ENCODE measurements at regions not wholly inside any gene's neighbourhood (a gene's known extent, or its start where the extent isn't known, plus 50 kb on each side); places are given as distances from the start of the nearest gene placed in this dataset.
"Not testable (repeated sequence)": the region's sequence is repeated elsewhere in the genome, so short reads cannot be mapped to it uniquely, and the experiment has no call there.

DNA sequence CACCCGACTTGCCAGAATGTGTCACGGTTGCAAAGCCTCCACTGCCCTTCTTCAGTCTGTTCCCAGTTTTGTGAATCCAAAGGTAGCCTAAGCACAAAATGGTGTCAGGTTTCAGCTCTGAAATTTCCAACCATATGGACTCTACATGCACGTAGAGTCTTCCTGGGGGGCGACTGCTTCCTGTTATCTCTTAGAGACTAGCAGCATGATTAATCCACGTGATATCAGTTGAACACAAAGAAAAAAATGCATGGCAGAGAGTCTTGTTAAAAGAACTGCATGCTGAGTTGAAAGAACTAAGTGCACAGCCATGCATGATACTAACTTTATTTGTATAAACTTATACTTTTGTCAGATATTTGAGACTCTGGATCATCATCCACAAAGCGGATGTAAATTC lies 404.4 kb downstream of the SOCS6 start:
- no peak overlapping the region for H3K4me3 ChIP-seq (replicated peaks in 1 of 3; ENCODE audit: insufficient read depth in 1 of 3, low read depth in 2 of 3, low read length in 3 of 3)
- TF ChIP-seq, protein P1, sequence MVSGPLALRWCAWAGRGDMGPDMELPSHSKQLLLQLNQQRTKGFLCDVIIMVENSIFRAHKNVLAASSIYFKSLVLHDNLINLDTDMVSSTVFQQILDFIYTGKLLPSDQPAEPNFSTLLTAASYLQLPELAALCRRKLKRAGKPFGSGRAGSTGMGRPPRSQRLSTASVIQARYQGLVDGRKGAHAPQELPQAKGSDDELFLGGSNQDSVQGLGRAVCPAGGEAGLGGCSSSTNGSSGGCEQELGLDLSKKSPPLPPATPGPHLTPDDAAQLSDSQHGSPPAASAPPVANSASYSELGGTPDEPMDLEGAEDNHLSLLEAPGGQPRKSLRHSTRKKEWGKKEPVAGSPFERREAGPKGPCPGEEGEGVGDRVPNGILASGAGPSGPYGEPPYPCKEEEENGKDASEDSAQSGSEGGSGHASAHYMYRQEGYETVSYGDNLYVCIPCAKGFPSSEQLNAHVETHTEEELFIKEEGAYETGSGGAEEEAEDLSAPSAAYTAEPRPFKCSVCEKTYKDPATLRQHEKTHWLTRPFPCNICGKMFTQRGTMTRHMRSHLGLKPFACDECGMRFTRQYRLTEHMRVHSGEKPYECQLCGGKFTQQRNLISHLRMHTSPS (CRISPR knock-in tag; IDR thresholded peaks at IDR 0.05; ENCODE audit: low read depth): no peak
- TF ChIP-seq GABPA (IDR thresholded peaks at IDR 0.05; ENCODE audit: low read depth, low read length) (no peak), GABPA (CRISPR knock-in tag; IDR thresholded peaks at IDR 0.05; ENCODE audit: low read depth) (peak; percentile 28; the same call in 1 of the 2 replicates)
- no peaks in the 10 kb centered on the region for H3K79me2 ChIP-seq (ENCODE audit: insufficient read depth, low read length)
- ATAC-seq (no peak), DNase-seq (ENCODE audit: low spot score) (peak; percentile 1), FAIRE-seq (no peak)
- intact Hi-C loops (cut with micrococcal nuclease; ENCODE audit: unreplicated experiment) (no loop called here), in situ Hi-C loops (cut with HindIII; ENCODE audit: extremely low pct_ligation_motif_present, low pct_unique_long_range_greater_than_20kb) (no loop called here)
- no peak overlapping the region for H2AFZ ChIP-seq (ENCODE audit: low read length)
- H3K4me1 ChIP-seq (ENCODE audit: insufficient read depth, low read length): peaks cover 4% of the 10 kb centered on the region
- no peaks in the 10 kb centered on the region for H3K36me3 ChIP-seq (replicated peaks in 1 of 2; ENCODE audit: control insufficient read depth in 1 of 2, insufficient read depth in 2 of 2, low read length in 2 of 2)
- H3K9me3 ChIP-seq (ENCODE audit: low read length): no peaks in the 10 kb centered on the region; the same call in 1 of the 2 replicates
- no peaks in the 10 kb centered on the region for H3K27me3 ChIP-seq (ENCODE audit: control insufficient read depth in 1 of 2, insufficient read depth in 2 of 2, low read length in 2 of 2)
- no TSS peak for BruUV-seq (replicated peaks)
- H3K27ac ChIP-seq (ENCODE audit: extremely low read length, insufficient read depth, low read length): no peak overlapping the region
- WGBS (ENCODE audit: low lambda C conversion rate): 0% methylated on average over 6 of the region's 6 CpGs
- ChIA-PET CTCF (ENCODE audit: low intra/inter-chr PET ratio, low total read pairs) (no interaction called here), POLR2A (no interaction called here)
- no peaks in the 10 kb centered on the region for H4K20me1 ChIP-seq (ENCODE audit: insufficient read depth, low read length)
- H3K9ac ChIP-seq (ENCODE audit: insufficient read depth, low read depth, low read length): no peak overlapping the region
- H3K4me2 ChIP-seq (ENCODE audit: low read depth, low read length): no peak overlapping the region

DNA sequence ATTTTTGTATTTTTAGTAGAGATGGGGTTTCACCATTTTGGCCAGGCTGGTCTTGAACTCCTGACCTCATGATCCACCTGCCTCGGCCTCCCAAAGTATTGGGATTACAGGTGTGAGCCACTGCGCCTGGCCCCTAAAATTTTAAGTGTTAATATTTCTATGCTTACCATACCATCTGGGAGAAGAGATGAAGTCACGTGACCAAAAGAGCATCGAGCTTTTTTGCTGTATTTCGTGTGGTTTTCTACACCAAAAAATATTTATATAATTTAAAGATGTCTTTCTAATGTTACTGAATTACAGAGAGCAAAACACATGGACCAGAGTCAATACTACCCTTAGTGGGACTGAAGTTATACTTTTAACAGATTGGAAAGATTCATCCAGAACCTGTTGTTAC lies 400.9 kb downstream of the SOCS6 start:
- FAIRE-seq; ATAC-seq; H3K79me2 ChIP-seq (ENCODE audit: insufficient read depth, low read length); H4K20me1 ChIP-seq (ENCODE audit: insufficient read depth, low read length); POLR2A ChIA-PET; H2AFZ ChIP-seq (ENCODE audit: low read length); in situ Hi-C loops (cut with HindIII; ENCODE audit: extremely low pct_ligation_motif_present, low pct_unique_long_range_greater_than_20kb); H3K27me3 ChIP-seq (ENCODE audit: control insufficient read depth in 1 of 2, insufficient read depth in 2 of 2, low read length in 2 of 2); H3K9ac ChIP-seq (ENCODE audit: insufficient read depth, low read depth, low read length); H3K4me3 ChIP-seq (replicated peaks in 1 of 3; ENCODE audit: insufficient read depth in 1 of 3, low read depth in 2 of 3, low read length in 3 of 3); H3K4me1 ChIP-seq (ENCODE audit: insufficient read depth, low read length); DNase-seq (ENCODE audit: low spot score); CTCF ChIA-PET (ENCODE audit: low intra/inter-chr PET ratio, low total read pairs); H3K9me3 ChIP-seq (ENCODE audit: low read length); H3K4me2 ChIP-seq (ENCODE audit: low read depth, low read length); H3K27ac ChIP-seq (ENCODE audit: extremely low read length, insufficient read depth, low read length); intact Hi-C loops (cut with micrococcal nuclease; ENCODE audit: unreplicated experiment); BruUV-seq (replicated peaks); H3K36me3 ChIP-seq (replicated peaks in 1 of 2; ENCODE audit: control insufficient read depth in 1 of 2, insufficient read depth in 2 of 2, low read length in 2 of 2): not testable (repeated sequence)
- TF ChIP-seq, protein P2, sequence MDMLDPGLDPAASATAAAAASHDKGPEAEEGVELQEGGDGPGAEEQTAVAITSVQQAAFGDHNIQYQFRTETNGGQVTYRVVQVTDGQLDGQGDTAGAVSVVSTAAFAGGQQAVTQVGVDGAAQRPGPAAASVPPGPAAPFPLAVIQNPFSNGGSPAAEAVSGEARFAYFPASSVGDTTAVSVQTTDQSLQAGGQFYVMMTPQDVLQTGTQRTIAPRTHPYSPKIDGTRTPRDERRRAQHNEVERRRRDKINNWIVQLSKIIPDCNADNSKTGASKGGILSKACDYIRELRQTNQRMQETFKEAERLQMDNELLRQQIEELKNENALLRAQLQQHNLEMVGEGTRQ (IDR thresholded peaks at IDR 0.05; ENCODE audit: low read depth, low read length): peak; percentile 58
- TF ChIP-seq, protein P2 (CRISPR knock-in tag; IDR thresholded peaks at IDR 0.05; ENCODE audit: borderline replicate concordance): not testable (repeated sequence)
- peak; percentile 88 for TF ChIP-seq RAD51 (IDR thresholded peaks at IDR 0.05; ENCODE audit: borderline replicate concordance)
- WGBS (ENCODE audit: low lambda C conversion rate): 2% methylated on average over 5 of the region's 5 CpGs

All from HepG2 (cell line).